GM21528 (cell line): ENCODE measurements at regions not wholly inside any gene's neighbourhood (a gene's known extent, or its start where the extent isn't known, plus 50 kb on each side); places are given as distances from the start of the nearest gene placed in this dataset.
"Not testable (repeated sequence)": the region's sequence is repeated elsewhere in the genome, so short reads cannot be mapped to it uniquely, and the experiment has no call there.

ENCODE experiments used
- ATAC-seq: cut with Tn5 transposase; IDR thresholded peaks from one replicate; pipeline ENCODE4 v1.9.1; 2021; ENCODE audit warnings: mild to moderate bottlenecking, moderate library complexity; ENCODE audit not compliant: unreplicated experiment, low FRiP score

- ATAC-seq = no peak
Measured at GRCh38 chr6:73942592-73943186, 246.7 kb downstream of the CD109 start.

- ATAC-seq = no peak
Measured at GRCh38 chr6:73941892-73942291, 245.9 kb downstream of the CD109 start.

- no peak for ATAC-seq
Measured at GRCh38 chr6:73937805-73938204, 241.8 kb downstream of the CD109 start.

- ATAC-seq = no peak
Measured at GRCh38 chr6:73932866-73933265, 236.9 kb downstream of the CD109 start.

DNA sequence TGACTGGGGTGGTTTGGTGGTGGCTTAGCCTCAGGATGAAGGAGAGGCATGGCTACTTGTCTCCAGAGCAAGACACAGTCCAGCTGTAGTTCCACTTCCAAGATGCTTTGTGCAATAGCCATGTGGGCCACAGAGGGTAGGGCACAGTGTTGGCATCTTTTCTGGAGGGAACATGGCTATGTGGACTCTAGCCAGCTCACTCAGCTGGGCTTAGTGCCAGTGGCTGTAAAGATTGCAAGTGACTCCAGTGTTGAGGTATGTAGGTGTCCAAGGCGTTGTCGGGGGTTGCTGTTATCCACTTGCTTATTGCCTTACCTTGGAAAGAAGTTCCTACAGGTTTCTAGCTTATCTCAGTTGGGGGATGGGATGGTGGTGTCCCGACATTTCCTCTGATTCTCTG is 233.4 kb downstream of the CD109 start:
- ATAC-seq = no peak

DNA sequence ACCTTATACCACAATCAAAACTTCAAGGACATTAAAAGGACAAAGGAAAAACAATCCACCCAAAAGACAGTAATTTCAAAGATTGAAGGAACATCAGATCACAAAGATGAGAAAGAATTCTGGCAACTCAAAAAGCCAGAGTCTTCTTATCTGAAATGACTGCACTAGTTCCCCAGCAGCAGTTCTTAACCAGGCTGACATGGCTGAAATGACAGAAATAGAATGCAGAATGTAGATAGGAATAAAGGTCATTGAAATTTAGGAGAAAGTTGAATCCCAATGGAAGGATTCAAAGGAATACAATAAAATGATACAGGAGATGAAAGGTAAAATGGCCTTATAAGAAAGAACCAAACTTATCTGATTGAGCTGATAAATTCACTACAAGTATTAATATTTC is 231.4 kb downstream of the CD109 start:
- ATAC-seq = no peak

DNA sequence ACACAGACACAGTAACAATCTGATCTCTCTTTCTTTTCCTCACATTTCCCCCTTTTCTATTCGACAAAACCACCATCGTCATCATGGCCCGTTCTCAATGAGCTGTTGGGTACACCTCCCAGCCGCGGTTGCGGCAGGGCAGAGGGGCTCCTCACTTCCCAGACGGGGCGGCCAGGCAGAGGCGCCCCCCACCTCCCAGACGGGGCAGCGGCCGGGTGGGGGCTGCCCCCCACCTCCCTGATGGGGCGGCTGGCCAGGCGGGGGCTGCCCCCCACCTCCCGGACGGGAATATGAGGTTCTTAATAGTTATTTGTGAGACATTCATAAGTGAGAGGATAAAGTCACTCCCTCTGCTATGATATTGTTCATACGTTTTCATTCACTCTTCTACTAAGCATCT is 229.7 kb downstream of the CD109 start:
- ATAC-seq = not testable (repeated sequence)

- ATAC-seq = no peak
Measured at GRCh38 chr6:73923905-73924485, 228.0 kb downstream of the CD109 start.

- no peak for ATAC-seq
Measured at GRCh38 chr6:73903155-73903554, 207.2 kb downstream of the CD109 start.

DNA sequence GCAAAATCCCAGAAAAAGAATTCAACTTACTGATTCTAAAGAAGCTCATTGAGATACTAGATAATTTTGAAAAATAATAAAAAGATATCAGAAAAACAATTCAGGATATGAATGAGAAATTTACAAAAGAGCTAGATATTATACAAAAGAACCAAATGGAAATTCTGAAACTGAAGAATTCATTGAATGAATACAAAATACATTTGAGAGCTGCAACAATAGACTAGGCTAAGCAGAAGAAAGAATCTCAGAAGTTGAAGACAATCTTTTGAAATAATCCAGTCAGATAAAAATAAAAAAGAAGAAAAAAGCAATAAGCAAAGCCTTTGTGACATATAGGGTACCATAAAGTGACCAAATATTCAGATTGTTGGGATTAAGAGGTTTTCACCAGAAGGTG is 206.0 kb downstream of the CD109 start:
- ATAC-seq = no peak

GRCh38 chr6:73901311-73901710 is 205.3 kb downstream of the CD109 start:
- ATAC-seq = no peak

- ATAC-seq = no peak
Measured at GRCh38 chr6:73898599-73898998, 202.6 kb downstream of the CD109 start.

DNA sequence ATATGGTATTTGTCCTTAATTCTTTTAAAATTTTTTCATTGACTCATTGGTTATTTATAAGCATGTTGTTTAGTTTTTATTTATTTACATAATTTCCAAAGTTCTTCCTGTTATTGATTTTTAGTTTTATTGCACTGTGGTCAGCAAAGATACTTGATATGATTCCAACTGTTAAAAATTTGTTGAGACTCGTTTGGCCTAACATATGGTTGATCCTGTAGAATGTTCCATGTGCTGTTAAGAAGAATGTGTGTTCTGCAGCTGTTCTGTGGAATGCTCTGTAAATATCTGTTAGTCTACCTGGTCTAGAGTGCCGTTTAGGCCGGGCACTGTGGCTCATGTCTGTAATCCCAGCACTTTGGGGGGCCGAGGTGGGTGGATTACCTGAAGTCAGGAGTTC is 197.7 kb downstream of the CD109 start:
- no peak for ATAC-seq

DNA sequence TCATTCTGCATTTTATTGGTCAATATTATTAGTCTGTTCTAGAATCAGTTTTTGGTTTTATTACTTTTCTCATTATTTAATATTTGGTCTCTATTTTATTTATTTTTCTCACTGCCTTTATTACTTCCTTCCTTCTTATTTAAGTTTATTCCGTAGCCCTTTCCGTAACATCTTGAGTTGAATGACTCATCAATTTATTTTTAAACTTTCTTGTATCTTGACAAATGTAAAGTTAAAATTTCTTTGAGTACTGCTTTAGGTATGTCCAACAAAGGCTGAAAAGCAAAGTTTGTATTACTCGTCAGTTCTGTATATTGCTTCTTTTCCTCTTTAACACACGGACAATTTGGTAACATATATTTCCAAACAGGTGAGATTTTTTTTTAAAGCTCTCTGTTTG is 192.0 kb downstream of the CD109 start:
- no peak for ATAC-seq

GRCh38 chr6:73885393-73885792 is 189.4 kb downstream of the CD109 start:
- no peak for ATAC-seq

DNA sequence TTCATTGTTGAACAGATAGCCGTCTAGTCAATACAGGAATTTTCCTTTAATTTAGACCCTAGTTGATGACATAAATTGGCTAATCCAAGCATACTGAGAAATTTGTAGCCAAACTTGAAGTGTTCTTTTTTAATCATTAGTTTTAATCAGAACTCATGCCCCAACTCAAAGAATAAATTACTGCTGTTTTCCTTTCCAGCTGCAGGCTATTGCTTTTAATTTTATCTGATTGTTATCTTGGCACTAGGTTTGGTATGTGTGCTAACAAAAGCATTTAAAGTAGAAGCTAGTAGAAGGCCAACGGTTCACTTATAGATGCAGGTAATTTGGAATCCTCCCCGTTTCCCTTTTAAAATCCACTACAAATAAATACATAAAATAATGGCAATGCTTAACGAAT is 188.5 kb downstream of the CD109 start:
- no peak for ATAC-seq

DNA sequence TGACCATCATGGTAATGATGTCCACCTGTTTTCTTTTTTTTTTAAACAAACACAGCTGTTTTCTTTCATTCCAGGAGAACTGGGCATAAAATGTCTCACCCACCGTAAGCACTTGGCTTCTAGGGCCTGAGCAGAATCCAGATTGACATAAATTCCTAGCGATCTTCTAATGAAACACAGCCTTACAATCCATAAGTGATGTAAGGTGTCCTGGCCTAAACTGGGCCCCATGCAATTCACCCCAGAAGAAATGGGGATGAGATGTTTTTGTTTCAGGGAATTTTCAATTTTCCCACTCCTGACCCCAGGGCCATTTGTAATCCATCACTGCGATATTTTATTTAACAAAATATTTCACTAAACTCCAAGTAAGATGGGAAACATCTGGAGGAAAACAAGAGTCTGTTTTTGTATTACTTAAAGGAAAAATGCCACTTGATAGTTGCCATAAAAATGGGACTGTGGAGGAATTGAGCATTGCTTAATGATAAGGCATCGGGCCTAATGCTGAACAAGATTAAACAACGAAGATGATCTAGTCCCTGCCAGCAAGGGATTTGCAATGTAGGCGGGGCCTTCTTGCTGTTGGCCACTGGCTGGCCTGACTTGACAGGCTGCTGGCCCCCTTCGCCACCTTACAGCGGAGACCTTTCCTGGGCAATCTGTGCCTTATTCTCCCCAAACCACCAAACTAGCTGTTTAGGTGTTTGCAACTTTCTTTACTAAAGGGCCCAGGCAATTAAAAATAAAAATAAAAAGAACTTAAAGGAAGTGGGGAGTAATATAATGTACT is 183.7 kb downstream of the CD109 start:
- ATAC-seq = no peak

DNA sequence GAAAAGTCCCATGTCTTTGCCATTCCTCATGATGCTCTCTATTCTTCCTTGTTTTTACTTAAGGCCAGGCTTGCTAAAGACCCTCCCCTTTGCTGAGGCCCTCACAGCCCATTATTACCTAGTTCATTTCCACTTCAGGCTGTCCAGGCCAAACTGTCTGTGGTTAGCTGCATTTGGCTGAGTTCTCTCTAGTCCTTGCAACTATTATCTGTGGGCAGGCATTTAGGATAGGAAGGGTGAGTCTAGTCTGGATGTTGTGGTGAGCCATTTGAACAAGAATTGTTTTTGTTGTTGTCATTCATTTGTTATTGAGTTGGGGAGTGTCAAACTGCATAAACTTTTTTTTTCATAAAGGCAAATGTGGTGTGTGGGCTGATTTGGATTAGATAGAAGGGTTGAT is 182.4 kb downstream of the CD109 start:
- no peak for ATAC-seq
